ENCODE measurements at regions not wholly inside any gene's neighbourhood (a gene's known extent, or its start where the extent isn't known, plus 50 kb on each side); places are given as distances from the start of the nearest gene placed in this dataset.

- TF ChIP-seq, protein P1, sequence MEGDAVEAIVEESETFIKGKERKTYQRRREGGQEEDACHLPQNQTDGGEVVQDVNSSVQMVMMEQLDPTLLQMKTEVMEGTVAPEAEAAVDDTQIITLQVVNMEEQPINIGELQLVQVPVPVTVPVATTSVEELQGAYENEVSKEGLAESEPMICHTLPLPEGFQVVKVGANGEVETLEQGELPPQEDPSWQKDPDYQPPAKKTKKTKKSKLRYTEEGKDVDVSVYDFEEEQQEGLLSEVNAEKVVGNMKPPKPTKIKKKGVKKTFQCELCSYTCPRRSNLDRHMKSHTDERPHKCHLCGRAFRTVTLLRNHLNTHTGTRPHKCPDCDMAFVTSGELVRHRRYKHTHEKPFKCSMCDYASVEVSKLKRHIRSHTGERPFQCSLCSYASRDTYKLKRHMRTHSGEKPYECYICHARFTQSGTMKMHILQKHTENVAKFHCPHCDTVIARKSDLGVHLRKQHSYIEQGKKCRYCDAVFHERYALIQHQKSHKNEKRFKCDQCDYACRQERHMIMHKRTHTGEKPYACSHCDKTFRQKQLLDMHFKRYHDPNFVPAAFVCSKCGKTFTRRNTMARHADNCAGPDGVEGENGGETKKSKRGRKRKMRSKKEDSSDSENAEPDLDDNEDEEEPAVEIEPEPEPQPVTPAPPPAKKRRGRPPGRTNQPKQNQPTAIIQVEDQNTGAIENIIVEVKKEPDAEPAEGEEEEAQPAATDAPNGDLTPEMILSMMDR (conservative IDR thresholded peaks at IDR 0.05 in 1 of 2, IDR thresholded peaks at IDR 0.05 in 1 of 2; ENCODE audit: low read depth in 1 of 2, low read length in 2 of 2), result no peak
- TF ChIP-seq EZH2 (IDR thresholded peaks at IDR 0.05; ENCODE audit: low read length, missing control alignments), result no peak
Measured at GRCh38 chr18:67901573-67901972, 385.1 kb upstream of the DSEL start.
